ENCODE measurements at regions not wholly inside any gene's neighbourhood (a gene's known extent, or its start where the extent isn't known, plus 50 kb on each side); places are given as distances from the start of the nearest gene placed in this dataset.

DNA sequence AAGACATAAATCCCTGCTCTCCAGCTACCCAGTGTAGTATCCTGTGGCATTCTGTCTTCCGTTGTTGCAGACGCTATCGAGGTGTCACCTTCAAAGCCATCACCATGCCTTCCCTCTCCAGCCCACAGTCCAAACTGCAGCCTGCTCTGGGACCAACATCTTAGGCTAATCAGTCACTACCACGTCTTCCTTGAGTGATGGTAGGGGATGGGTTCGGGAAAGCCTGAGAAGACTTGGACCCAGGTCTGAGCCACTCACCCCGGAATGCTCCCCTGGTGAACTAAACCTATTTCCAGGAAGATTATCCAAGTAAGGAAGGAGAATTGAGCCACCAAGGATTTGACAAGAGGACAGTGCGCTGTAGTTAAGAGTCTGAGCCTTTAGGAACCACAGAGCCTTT is 52.9 kb upstream of the IRX1 start:
- in situ Hi-C loops (cut with HindIII; ENCODE audit: low pct_ligation_motif_present, low sequenced_read_pairs), result no loop called here
- Histone ChIP-seq H3K36me3 (replicated peaks) (no peaks in the 10 kb centered on the region), H3K27ac (no peak overlapping the region), H3K4me3 (ENCODE audit: low read depth, low read length) (no peak overlapping the region), H3K27me3 (replicated peaks) (no peaks in the 10 kb centered on the region)
- TF ChIP-seq, protein P1, sequence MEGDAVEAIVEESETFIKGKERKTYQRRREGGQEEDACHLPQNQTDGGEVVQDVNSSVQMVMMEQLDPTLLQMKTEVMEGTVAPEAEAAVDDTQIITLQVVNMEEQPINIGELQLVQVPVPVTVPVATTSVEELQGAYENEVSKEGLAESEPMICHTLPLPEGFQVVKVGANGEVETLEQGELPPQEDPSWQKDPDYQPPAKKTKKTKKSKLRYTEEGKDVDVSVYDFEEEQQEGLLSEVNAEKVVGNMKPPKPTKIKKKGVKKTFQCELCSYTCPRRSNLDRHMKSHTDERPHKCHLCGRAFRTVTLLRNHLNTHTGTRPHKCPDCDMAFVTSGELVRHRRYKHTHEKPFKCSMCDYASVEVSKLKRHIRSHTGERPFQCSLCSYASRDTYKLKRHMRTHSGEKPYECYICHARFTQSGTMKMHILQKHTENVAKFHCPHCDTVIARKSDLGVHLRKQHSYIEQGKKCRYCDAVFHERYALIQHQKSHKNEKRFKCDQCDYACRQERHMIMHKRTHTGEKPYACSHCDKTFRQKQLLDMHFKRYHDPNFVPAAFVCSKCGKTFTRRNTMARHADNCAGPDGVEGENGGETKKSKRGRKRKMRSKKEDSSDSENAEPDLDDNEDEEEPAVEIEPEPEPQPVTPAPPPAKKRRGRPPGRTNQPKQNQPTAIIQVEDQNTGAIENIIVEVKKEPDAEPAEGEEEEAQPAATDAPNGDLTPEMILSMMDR (IDR thresholded peaks at IDR 0.05; ENCODE audit: low read depth, low read length, missing control alignments), result no peak
- no peak for DNase-seq

DNA sequence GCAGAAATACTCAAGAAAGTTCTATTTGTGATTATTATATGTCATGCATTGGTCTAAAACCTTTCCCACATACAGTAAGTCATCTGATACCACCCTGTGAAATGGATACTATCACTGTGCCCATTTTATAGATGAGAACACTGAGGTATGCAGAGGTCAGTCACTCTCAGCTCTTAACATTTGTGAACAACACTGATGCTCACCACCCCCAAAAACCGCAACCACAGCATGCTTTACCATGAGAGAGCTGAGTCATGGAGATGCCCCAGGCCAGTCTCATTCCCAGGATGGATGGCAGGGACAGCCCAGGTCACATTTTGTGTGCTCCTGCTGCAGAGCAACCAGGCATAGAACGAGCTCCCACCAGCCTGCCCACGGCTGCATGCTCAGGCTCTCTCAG is 53.5 kb upstream of the IRX1 start:
- in situ Hi-C loops (cut with HindIII; ENCODE audit: low pct_ligation_motif_present, low sequenced_read_pairs), result no loop called here
- H3K27me3 ChIP-seq (replicated peaks), result no peaks in the 10 kb centered on the region
- DNase-seq, result no peak
- TF ChIP-seq, protein P1 (IDR thresholded peaks at IDR 0.05; ENCODE audit: low read depth, low read length, missing control alignments), result no peak
- H3K36me3 ChIP-seq (replicated peaks), result no peaks in the 10 kb centered on the region
- H3K4me3 ChIP-seq (ENCODE audit: low read depth, low read length), result no peak overlapping the region
- H3K27ac ChIP-seq, result no peak overlapping the region

DNA sequence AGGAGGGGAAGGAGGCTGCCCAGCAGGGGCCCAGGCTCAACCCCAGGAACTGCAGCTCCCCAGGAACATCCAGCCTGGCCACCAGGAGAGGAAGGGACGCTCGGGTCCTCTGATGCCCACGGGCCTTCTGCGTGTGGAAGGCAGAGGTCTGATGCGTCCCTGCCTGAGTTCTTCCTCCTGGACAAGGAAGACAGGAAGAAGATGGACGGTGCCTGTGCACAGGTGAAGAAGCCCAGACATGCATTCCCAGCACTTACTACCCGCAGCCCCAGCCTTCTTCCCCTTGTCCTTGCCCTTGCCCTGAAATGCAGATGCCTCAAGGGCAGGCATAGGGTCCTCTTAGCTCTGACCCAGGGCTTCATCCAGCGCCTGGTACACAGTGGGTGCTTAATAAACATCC is 56.7 kb upstream of the IRX1 start:
- DNase-seq, result no peak
- H3K4me3 ChIP-seq (ENCODE audit: low read depth, low read length), result no peak overlapping the region
- no peaks in the 10 kb centered on the region for H3K36me3 ChIP-seq (replicated peaks)
- H3K27me3 ChIP-seq (replicated peaks), result no peaks in the 10 kb centered on the region
- TF ChIP-seq, protein P1 (IDR thresholded peaks at IDR 0.05; ENCODE audit: low read depth, low read length, missing control alignments), result no peak
- in situ Hi-C loops (cut with HindIII; ENCODE audit: low pct_ligation_motif_present, low sequenced_read_pairs), result no loop called here
- H3K27ac ChIP-seq, result no peak overlapping the region

DNA sequence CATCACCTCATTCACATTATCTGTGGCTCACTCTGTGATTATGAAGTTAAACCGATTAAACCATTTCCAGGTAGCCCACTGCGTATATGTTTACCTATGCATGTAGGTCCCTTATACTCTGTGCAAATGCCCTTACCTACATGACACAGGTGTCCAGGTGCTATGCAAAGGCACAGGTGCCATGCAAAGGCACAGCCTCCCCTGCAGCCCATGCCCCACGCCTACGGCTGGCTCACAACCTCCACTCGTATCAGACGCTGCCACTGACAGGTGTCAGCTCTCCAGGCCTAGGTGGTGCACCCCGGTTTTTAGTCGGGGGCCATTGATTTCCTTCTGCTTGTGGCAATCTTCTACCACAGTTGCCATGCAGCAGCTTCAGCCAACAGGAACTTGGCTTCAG is 57.7 kb upstream of the IRX1 start:
- TF ChIP-seq, protein P1 (IDR thresholded peaks at IDR 0.05; ENCODE audit: low read depth, low read length, missing control alignments), result no peak
- Histone ChIP-seq H3K36me3 (replicated peaks) (no peaks in the 10 kb centered on the region), H3K4me3 (ENCODE audit: low read depth, low read length) (no peak overlapping the region), H3K27ac (no peak overlapping the region), H3K27me3 (replicated peaks) (no peaks in the 10 kb centered on the region)
- DNase-seq, result no peak
- in situ Hi-C loops (cut with HindIII; ENCODE audit: low pct_ligation_motif_present, low sequenced_read_pairs), result no loop called here

DNA sequence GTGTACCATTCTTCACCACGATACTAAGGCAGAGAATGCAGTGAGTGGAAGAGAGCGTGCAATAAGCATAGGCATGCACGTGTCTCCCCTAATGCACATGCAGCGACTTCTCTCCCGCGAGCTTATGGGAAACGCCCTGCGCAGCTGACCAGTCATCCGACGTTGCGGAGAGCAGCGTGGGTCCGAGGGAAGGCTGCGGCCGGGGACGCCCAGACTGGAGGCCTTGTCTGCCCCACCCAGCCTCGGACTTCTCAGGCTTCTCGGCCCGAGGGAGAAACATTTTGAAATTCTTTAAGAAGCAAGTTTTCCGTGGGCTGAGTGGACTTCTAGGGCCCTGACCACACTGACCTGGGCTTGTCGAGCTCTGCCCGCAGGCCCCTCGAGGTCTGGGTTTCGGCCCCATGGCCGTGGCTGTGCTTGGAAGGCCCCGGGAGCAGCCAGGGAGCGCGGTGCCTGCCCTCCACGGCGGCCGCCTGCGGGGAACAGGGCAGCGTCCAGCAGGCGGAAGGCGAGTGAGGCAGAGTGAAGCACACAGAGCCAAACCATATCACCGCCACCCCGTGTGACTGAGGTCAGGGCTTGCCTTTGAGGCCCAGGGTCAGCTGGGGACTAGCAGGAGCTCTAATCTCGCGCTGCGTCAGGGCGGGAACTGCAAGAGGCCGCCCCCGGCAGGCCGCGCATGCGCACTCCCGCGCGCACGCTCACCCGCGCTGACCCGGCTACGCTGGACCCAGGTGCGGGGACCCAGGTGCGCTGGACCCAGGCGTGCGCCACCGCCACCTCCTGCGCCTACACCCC is 60.0 kb upstream of the IRX1 start:
- DNase-seq, result no peak
- Histone ChIP-seq H3K27me3 (replicated peaks) (no peaks in the 10 kb centered on the region), H3K4me3 (ENCODE audit: low read depth, low read length) (no peak overlapping the region), H3K27ac (no peak overlapping the region), H3K36me3 (replicated peaks) (no peaks in the 10 kb centered on the region)
- in situ Hi-C loops (cut with HindIII; ENCODE audit: low pct_ligation_motif_present, low sequenced_read_pairs), result no loop called here
- TF ChIP-seq, protein P1 (IDR thresholded peaks at IDR 0.05; ENCODE audit: low read depth, low read length, missing control alignments), result no peak

DNA sequence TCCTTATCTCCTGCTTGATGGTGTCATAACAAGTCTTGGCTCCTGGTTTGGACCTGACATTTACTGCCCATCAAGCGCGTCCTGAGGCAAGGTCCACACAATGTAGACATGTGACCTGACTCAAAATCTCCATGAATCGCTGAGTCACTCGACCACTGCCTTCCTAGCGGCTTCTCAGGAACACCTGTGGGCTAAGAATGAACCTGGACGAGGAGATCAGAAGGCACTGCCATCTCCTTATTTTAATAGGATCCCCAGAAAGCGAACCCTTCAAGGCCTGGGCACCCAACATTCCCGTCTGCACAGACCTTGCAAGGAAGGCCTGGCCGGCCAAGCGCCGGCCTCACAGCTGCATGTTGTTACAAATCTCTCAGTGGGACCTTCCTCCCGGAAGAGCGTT is 60.6 kb upstream of the IRX1 start:
- Histone ChIP-seq H3K27ac (no peak overlapping the region), H3K36me3 (replicated peaks) (no peaks in the 10 kb centered on the region), H3K27me3 (replicated peaks) (no peaks in the 10 kb centered on the region), H3K4me3 (ENCODE audit: low read depth, low read length) (no peak overlapping the region)
- TF ChIP-seq, protein P1 (IDR thresholded peaks at IDR 0.05; ENCODE audit: low read depth, low read length, missing control alignments), result no peak
- no peak for DNase-seq
- in situ Hi-C loops (cut with HindIII; ENCODE audit: low pct_ligation_motif_present, low sequenced_read_pairs), result no loop called here
